Sciatic nerve (tissue), 2 donors: ENCODE measurements at regions not wholly inside any gene's neighbourhood (a gene's known extent, or its start where the extent isn't known, plus 50 kb on each side); places are given as distances from the start of the nearest gene placed in this dataset.

Experiments
- ATAC-seq: fragments of 200-7000 bp; cut with Tn5 transposase; one replicate; pipeline ENCODE4 v1.9.1; 2020; ENCODE audit warnings: mild to moderate bottlenecking, moderate library complexity
- DNase-seq: peaks from one replicate; pipeline ENCODE4 v3.0.0-alpha.2; 2020; ENCODE audit warnings: low spot score
- intact Hi-C: fragments of 100-400 bp; cut with DNase I; formaldehyde crosslinking; loops from one replicate; pipeline ENCODE4 v1.14.2; 2022
- donor health status: DM: no; HTN: no; CAD: no.
- donor health status: DM: no; HTN: no; CAD: no.

- no peak for ATAC-seq
- intact Hi-C loops, result no loop called here
- no peak for DNase-seq
These were observed 326.1 kb upstream of the IRX1 start for GRCh38 chr5:3269395-3270169.

- no peak for ATAC-seq
- intact Hi-C loops, result no loop called here
These were observed 326.8 kb upstream of the IRX1 start for GRCh38 chr5:3268760-3269330.

GRCh38 chr5:3266861-3267260 is 328.8 kb upstream of the IRX1 start:
- intact Hi-C loops, result no loop called here
- DNase-seq (no peak), ATAC-seq (no peak)

More at GRCh38 chr5:3268760-3269330, 326.8 kb upstream of the IRX1 start:
- no peak for DNase-seq

- intact Hi-C loops, result no loop called here
- DNase-seq (no peak), ATAC-seq (no peak)
These were observed 329.7 kb upstream of the IRX1 start for GRCh38 chr5:3265936-3266335.

GRCh38 chr5:3265131-3265885 is 330.3 kb upstream of the IRX1 start:
- ATAC-seq (no peak), DNase-seq (no peak)
- intact Hi-C loops, result no loop called here

GRCh38 chr5:3262451-3262850 is 333.2 kb upstream of the IRX1 start:
- ATAC-seq (no peak), DNase-seq (no peak)
- intact Hi-C loops, result no loop called here

GRCh38 chr5:3261081-3261480 is 334.6 kb upstream of the IRX1 start:
- intact Hi-C loops, result no loop called here
- DNase-seq (no peak), ATAC-seq (no peak)

- no peak for ATAC-seq
- DNase-seq, result no peak
These were observed 337.6 kb upstream of the IRX1 start for GRCh38 chr5:3258050-3258449.

GRCh38 chr5:3252235-3252634 is 343.4 kb upstream of the IRX1 start:
- no peak for ATAC-seq
- intact Hi-C loops, result no loop called here
- no peak for DNase-seq

More at GRCh38 chr5:3258050-3258449, 337.6 kb upstream of the IRX1 start:
- intact Hi-C loops, result no loop called here

GRCh38 chr5:3251784-3252183 is 343.8 kb upstream of the IRX1 start:
- DNase-seq, result no peak
- intact Hi-C loops, result no loop called here

GRCh38 chr5:3249401-3249800 is 346.2 kb upstream of the IRX1 start:
- ATAC-seq, result no peak
- DNase-seq, result no peak
- intact Hi-C loops, result no loop called here

More at GRCh38 chr5:3251784-3252183, 343.8 kb upstream of the IRX1 start:
- no peak for ATAC-seq

GRCh38 chr5:3237276-3237868 is 358.3 kb upstream of the IRX1 start:
- no peak for ATAC-seq
- DNase-seq, result no peak
- intact Hi-C loops, result no loop called here

GRCh38 chr5:3234566-3234965 is 361.1 kb upstream of the IRX1 start:
- DNase-seq (no peak), ATAC-seq (no peak)
- intact Hi-C loops, result no loop called here

GRCh38 chr5:3230941-3231340 is 364.7 kb upstream of the IRX1 start:
- ATAC-seq (no peak), DNase-seq (no peak)
- intact Hi-C loops, result no loop called here

- no peak for ATAC-seq
- intact Hi-C loops, result no loop called here
- no peak for DNase-seq
These were observed 365.4 kb upstream of the IRX1 start for GRCh38 chr5:3230254-3230653.

- no peak for ATAC-seq
- DNase-seq, result no peak
These were observed 369.3 kb upstream of the IRX1 start for GRCh38 chr5:3226196-3226920.

GRCh38 chr5:3225201-3225960 is 370.3 kb upstream of the IRX1 start:
- intact Hi-C loops, result no loop called here
- no peak for ATAC-seq
- DNase-seq, result no peak

More at GRCh38 chr5:3226196-3226920, 369.3 kb upstream of the IRX1 start:
- intact Hi-C loops, result no loop called here

GRCh38 chr5:3222924-3223323 is 372.7 kb upstream of the IRX1 start:
- no peak for DNase-seq
- ATAC-seq, result no peak
- intact Hi-C loops, result no loop called here
